Type B pancreatic cell (in vitro differentiated cells): ENCODE measurements at regions not wholly inside any gene's neighbourhood (a gene's known extent, or its start where the extent isn't known, plus 50 kb on each side); places are given as distances from the start of the nearest gene placed in this dataset.
"Not testable (repeated sequence)": the region's sequence is repeated elsewhere in the genome, so short reads cannot be mapped to it uniquely, and the experiment has no call there.

ENCODE experiments used
- DNase-seq: peaks from one replicate; pipeline ENCODE4 v3.0.0; 2021; ENCODE audit warnings: mixed read lengths; ENCODE audit not compliant: unreplicated experiment; ENCODE audit errors: extremely low spot score
- H3K27ac Mint-ChIP-seq: 2 replicates; pipeline ENCODE4 v1.8.0; 2021; ENCODE audit warnings: mild to moderate bottlenecking, mixed read lengths
- H3K27me3 Mint-ChIP-seq: 2 replicates; pipeline ENCODE4 v1.8.0; 2021; ENCODE audit warnings: mixed read lengths
- H3K36me3 Mint-ChIP-seq: 2 replicates; pipeline ENCODE4 v1.8.0; 2021; ENCODE audit warnings: mixed read lengths
- H3K4me1 Mint-ChIP-seq: one replicate; pipeline ENCODE4 v1.8.0; 2021; ENCODE audit warnings: mixed read lengths; ENCODE audit not compliant: unreplicated experiment
- H3K4me3 Mint-ChIP-seq: 2 replicates; pipeline ENCODE4 v1.8.0; 2021; ENCODE audit warnings: mild to moderate bottlenecking, mixed read lengths
- H3K9me3 Mint-ChIP-seq: 2 replicates; pipeline ENCODE4 v1.8.0; 2021; ENCODE audit warnings: mixed read lengths
- TF ChIP-seq, protein P1 (sequence below): fragments of 200-600 bp; sonication (generic); conservative IDR thresholded peaks from 2 replicates; pipeline ENCODE4 v1.5.0; 2021; ENCODE audit warnings: antibody characterized with exemption, mild to moderate bottlenecking

DNA sequence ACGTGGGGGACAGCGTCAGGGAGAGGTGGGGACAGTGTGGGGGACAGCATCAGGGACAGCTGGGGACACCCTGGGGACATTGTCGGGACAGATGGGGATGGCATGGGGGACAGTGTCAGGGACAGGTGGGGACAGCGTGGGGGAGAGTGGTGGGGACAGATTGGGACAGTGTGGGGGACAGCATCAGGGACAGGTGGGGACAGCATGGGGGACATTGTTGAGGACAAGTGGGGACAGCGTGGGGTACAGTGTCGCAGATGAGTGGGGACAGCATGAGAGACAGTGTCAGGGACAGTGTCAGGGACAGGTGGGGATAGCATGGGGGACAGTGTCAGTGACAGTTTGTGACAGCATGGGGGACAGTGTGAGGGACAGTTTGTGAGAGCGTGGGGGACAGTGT lies 240.9 kb downstream of the TMEM121 start:
- DNase-seq, result no peak

DNA sequence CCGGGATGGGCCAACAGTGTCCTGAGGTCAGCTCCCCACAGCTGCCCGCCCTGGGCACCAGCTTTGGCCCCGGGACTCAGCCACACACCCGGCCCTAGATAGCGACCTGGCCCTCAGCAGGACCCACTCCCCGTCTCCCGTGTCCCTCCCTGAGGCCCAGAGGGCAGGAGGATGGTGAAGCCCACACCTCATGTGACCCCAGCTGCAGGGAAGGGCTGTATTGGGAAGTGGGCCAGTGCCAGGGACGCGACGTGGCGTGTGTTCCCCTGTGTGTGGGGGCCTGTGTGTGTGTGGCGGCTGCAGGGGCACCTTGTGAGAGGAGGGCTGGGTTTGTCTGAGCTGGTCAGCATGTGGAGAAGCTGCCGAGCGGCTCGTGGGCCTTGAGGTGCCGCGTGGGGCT lies 241.7 kb downstream of the TMEM121 start:
- H3K36me3 Mint-ChIP-seq, H3K27ac Mint-ChIP-seq, DNase-seq, H3K4me1 Mint-ChIP-seq, H3K9me3 Mint-ChIP-seq, H3K27me3 Mint-ChIP-seq, H3K4me3 Mint-ChIP-seq: not testable (repeated sequence)

More for the DNA sequence above, 240.9 kb downstream of the TMEM121 start:
- Mint-ChIP-seq H3K27me3 (no peaks in the 10 kb centered on the region), H3K4me3 (no peak overlapping the region), H3K36me3 (no peaks in the 10 kb centered on the region), H3K9me3 (no peaks in the 10 kb centered on the region), H3K4me1 (no peaks in the 10 kb centered on the region), H3K27ac (no peak overlapping the region)
- TF ChIP-seq, protein P1, sequence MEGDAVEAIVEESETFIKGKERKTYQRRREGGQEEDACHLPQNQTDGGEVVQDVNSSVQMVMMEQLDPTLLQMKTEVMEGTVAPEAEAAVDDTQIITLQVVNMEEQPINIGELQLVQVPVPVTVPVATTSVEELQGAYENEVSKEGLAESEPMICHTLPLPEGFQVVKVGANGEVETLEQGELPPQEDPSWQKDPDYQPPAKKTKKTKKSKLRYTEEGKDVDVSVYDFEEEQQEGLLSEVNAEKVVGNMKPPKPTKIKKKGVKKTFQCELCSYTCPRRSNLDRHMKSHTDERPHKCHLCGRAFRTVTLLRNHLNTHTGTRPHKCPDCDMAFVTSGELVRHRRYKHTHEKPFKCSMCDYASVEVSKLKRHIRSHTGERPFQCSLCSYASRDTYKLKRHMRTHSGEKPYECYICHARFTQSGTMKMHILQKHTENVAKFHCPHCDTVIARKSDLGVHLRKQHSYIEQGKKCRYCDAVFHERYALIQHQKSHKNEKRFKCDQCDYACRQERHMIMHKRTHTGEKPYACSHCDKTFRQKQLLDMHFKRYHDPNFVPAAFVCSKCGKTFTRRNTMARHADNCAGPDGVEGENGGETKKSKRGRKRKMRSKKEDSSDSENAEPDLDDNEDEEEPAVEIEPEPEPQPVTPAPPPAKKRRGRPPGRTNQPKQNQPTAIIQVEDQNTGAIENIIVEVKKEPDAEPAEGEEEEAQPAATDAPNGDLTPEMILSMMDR, result no peak

DNA sequence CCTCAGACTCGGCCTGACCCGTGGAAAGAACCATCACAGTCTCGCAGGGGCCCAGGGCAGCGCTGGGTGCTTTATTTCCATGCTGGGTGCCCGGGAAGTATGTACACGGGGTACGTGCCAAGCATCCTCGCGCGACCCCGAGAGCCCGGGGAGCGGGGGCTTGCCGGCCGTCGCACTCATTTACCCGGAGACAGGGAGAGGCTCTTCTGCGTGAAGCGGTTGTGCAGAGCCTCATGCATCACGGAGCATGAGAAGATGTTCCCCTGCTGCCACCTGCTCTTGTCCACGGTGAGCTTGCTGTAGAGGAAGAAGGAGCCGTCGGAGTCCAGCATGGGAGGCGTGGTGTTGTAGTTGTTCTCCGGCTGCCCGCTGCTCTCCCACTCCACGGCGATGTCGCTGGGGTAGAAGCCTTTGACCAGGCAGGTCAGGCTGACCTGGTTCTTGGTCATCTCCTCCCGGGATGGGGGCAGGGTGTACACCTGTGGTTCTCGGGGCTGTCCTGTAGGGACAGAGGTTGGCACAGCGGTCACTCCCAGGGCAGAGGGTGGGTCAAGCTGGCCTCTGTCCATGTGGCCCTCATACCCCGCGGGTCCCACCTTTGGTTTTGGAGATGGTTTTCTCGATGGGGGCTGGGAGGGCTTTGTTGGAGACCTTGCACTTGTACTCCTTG lies 242.8 kb downstream of the TMEM121 start:
- not testable (repeated sequence) for DNase-seq, H3K4me3 Mint-ChIP-seq, H3K4me1 Mint-ChIP-seq, H3K27ac Mint-ChIP-seq, H3K9me3 Mint-ChIP-seq, H3K36me3 Mint-ChIP-seq, H3K27me3 Mint-ChIP-seq

DNA sequence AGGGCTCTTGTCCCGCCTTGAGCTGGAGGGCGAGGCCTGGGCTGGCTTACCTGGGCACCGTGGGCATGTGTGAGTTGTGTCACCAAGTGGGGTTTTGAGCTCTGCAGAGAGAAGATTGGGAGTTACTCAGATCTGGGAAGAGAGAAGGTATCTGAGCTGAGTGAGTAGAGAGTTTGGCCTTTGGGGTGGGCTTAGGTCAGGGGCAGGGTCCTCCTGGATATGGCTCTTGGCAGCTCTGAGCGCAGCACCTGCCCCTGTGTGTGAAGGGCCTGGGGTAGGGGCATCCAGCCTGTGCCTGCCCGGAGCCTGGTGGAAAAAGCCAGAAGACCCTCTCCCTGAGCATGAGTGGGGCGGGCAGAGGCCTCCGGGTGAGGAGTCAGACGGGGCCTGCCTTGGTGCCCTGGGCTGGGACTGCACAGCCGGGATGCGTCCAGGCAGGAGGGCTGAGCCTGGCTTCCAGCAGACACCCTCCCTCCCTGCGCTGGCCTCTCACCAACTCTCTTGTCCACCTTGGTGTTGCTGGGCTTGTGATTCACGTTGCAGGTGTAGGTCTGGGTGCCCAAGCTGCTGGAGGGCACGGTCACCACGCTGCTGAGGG lies 244.3 kb downstream of the TMEM121 start:
- H3K4me3 Mint-ChIP-seq, H3K4me1 Mint-ChIP-seq, H3K9me3 Mint-ChIP-seq, DNase-seq, H3K27me3 Mint-ChIP-seq, H3K36me3 Mint-ChIP-seq, H3K27ac Mint-ChIP-seq: not testable (repeated sequence)

DNA sequence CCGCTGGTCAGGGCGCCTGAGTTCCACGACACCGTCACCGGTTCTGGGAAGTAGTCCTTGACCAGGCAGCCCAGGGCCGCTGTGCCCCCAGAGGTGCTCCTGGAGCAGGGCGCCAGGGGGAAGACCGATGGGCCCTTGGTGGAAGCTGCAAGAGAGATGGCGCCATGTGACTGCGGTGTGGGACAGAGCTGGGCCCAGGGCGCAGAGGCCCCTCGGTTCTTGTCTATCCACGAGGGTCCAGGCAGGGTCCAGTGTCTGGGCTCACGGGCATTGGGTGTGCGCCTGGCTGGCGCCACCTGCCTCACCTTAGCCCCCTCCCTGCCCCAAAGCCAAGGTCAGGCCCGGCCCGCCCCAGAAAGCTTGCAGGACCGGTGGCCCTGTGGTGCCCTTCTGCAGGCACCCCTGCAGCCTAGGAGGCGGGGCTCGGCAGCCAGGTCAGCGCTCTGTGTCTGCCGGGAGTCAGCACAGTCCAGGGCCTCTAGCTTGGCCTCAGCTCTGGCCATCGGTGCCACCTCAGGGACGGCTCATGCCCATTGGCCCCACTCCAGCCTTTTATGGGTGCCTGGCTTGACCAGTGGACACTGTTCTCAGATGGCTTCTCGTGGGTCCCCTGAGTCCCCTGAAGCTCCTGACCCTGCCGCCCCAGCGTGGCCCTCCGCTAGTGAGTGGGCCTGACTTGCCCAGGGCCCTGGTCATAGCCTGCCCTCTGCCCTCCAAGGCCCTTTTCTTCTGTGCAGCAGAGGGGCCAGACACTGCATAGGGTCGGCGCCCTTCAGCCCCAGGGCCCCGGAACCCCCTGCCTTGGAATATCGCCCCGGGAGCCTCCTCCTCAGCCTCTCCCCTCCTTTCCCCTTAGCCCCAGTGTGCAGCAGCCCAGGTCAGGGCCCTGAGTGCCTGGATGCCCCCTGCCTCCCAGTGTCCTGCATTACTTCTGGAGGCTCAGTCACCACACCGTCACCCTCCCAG lies 245.2 kb downstream of the TMEM121 start:
- not testable (repeated sequence) for H3K9me3 Mint-ChIP-seq

DNA sequence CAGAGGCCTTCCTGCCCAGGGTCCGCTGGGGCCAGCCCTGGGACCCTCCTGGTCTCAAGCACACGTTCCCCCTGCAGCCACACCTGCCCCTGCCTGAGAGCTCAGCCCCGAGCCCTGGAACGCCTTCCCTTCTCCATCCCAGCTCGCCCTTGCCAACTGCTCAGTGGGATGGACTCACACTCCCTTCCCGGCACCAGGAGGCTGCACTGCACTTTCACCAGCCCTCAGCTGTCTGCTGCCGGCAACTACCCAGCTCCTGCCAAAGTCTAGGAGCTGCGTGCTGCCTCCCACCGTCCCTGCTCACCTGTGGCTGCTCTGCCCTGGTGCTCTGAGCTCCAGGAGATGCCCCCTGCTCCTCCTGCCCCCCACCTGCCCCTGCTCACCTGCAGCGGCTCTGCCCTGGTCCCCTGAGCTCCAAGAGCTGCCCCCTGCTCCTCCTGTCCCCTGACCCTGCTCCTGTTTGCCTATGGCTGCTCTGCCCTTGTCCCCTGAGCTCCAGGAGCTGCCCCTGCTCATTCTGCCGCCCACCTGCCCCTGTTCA lies 246.4 kb downstream of the TMEM121 start:
- H3K27ac Mint-ChIP-seq, H3K36me3 Mint-ChIP-seq, H3K4me1 Mint-ChIP-seq, DNase-seq, H3K4me3 Mint-ChIP-seq, H3K9me3 Mint-ChIP-seq, H3K27me3 Mint-ChIP-seq: not testable (repeated sequence)

More for the DNA sequence above, 245.2 kb downstream of the TMEM121 start:
- not testable (repeated sequence) for DNase-seq, H3K27ac Mint-ChIP-seq, H3K4me1 Mint-ChIP-seq, H3K27me3 Mint-ChIP-seq, H3K36me3 Mint-ChIP-seq, H3K4me3 Mint-ChIP-seq

DNA sequence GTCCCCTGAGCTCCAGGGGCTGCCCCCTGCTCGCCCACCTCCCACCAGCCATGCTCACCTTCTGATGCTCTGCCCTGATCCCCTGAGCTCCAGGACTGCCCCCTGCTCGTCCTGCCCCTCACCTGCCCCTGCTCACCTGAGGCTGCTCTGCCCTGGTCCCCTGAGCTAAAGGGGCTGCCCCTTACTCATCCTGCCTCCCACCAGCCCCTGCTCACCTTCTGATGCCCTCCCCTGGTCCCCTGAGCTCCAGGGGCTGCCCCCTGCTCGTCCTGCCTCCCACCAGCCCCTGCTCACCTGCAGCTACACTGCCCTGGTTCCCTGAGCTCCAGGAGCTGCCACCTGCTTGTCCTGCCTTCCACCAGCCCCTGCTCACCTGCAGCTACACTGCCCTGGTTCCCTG lies 247.2 kb downstream of the TMEM121 start:
- TF ChIP-seq, protein P1, result no peak
- Mint-ChIP-seq H3K27me3 (no peaks in the 10 kb centered on the region), H3K4me1 (no peaks in the 10 kb centered on the region), H3K36me3 (no peaks in the 10 kb centered on the region), H3K4me3 (no peak overlapping the region), H3K27ac (no peak overlapping the region), H3K9me3 (peaks cover 10% of the 10 kb centered on the region)
- no peak for DNase-seq

DNA sequence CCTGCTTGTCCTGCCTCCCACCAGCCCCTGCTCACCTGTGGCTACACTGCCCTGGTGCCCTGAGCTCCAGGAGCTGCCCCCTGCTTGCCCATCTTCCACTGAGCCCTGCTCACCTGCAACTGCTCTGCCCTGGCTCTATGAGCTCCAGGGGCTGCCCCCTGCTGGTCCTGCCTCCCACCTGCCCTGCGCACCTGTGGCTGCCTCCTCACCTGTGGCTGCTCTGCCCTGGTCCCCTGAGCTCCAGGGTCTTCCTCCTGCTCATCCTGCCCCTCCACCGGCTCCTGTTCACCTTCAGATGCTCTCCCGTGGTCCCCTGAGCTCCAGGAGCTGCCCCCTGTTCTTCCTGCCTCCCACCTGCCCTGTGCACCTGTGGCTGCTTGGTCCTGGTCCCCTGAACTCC lies 247.6 kb downstream of the TMEM121 start:
- no peak overlapping the region for H3K27ac Mint-ChIP-seq
- TF ChIP-seq, protein P1, result no peak
- no peaks in the 10 kb centered on the region for H3K4me1 Mint-ChIP-seq
- DNase-seq, result no peak
- peaks cover 10% of the 10 kb centered on the region for H3K9me3 Mint-ChIP-seq
- no peak overlapping the region for H3K4me3 Mint-ChIP-seq
- no peaks in the 10 kb centered on the region for H3K27me3 Mint-ChIP-seq
- no peaks in the 10 kb centered on the region for H3K36me3 Mint-ChIP-seq

DNA sequence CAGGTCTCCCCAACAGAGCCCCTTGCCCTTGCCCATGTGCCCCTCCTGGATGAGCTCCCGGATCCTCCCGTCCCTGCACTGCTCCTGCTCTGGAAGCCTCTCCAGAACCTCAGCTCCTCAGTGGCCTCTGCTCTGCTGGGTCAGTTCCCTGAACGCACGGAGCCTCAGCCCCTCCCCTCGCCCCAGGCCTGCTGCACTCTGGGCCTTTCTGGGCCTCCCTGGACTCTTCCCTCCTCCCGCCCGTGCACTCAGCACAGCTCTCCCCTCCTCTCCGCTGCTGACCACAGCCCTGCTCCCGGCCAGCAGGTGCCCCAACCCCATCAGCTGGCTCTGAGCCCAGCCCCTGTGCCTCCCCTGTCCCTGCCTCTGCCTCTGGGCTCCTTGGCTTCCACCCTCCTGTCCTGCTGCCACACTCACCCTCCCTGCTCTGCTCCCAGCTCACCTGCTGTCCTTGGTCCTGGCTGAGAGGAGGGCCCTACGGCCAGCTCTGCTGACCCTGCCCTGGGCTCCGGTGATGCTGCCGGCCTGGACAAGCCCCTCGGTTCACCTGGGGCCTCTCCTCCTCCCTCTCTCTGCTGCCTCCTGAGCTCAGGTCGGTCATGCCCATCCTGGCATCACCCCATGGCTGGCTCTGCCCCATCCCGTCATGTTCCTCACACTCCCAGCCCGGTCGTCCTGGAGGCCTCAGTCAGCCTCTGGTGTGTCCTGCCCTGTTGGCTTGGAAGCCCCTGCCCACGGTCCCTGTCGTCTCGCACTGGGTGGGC lies 248.4 kb downstream of the TMEM121 start:
- H3K4me3 Mint-ChIP-seq, DNase-seq, H3K4me1 Mint-ChIP-seq, H3K27ac Mint-ChIP-seq, H3K36me3 Mint-ChIP-seq, H3K27me3 Mint-ChIP-seq: not testable (repeated sequence)
- H3K9me3 Mint-ChIP-seq, result peaks cover 16% of the 10 kb centered on the region
